GM21825 (cell line): ENCODE measurements at regions not wholly inside any gene's neighbourhood (a gene's known extent, or its start where the extent isn't known, plus 50 kb on each side); places are given as distances from the start of the nearest gene placed in this dataset.
"Not testable (repeated sequence)": the region's sequence is repeated elsewhere in the genome, so short reads cannot be mapped to it uniquely, and the experiment has no call there.

ENCODE experiments used
- ATAC-seq: cut with Tn5 transposase; IDR thresholded peaks from one replicate; pipeline ENCODE4 v1.9.1; 2021; ENCODE audit warnings: mild to moderate bottlenecking, moderate library complexity; ENCODE audit not compliant: unreplicated experiment

DNA sequence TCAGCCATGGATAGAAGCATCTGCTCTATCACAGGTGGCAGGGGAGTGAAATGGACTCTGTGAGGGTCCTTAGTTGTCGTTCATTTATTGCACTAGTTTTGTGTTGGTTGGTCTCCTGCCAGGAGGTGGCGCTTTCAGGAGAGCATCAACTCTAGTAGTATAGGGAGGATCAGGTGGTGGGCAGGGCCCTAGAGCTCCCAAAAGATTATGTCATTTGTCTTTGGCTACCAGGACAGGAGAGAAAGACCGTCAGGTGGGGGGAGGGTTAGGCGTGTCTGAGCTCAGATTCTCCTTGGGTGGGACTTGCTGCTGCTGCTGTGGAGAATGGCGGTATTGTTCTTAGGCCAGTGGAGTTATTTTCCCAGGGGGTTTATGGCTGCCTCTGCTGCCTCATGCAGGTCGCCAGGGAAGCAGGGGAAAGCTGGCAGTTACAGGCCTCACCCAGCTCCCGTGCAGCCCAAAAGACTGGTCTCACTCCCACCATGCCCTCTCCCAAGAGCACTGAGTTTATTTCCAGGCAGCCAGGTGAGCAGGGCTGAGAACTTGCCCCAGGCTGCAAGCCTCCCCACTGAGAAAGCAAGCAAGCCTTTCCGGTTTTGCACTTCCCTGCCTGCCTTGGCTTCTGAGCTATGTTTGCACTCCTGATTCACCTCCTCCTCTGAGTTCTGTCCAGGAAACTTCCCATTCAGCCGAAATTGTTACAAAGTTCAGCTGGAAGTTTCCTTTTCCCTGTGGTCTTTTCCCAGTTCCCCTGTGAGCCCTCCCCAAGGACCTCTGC lies 317.3 kb downstream of the TAF11L14 start:
- ATAC-seq, result no peak

DNA sequence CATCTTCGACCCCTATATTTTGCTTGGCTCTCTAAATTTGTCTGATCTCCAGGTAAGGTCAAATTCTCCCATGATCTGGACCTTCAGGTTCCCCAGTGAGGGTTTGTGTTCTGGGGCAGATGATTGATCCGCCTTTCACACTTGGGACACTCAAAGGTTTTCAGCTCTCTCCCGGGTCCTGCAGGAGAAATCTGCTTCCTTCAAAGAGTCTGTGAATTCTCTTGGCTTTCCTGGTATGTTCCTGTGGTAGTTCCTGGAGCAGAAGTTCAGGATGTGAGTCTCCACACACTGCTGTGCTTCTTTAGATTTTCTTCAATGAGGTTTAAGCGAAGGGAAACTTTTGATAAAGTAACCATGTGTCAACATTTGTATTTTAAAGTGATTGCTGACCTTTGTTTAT lies 318.0 kb downstream of the TAF11L14 start:
- ATAC-seq, result no peak

DNA sequence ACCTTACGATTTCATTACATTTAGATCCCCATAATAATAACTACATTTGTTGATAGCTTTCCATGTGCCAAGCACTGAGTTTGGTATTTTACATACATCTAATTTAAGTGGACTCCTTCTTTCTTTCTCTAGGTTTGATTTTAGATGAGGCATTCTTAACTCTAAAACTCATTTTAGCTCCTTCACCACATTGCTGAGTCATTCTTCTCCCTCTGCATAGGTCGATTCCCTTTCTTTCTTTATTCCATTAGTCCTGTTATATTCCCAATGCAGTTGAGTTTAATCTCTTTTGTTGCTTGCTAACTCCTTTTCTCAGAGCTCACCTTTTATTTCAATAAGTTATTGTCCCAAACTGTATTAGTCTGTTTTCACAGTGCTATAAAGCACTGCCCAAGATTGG lies 329.8 kb downstream of the TAF11L14 start:
- no peak for ATAC-seq

DNA sequence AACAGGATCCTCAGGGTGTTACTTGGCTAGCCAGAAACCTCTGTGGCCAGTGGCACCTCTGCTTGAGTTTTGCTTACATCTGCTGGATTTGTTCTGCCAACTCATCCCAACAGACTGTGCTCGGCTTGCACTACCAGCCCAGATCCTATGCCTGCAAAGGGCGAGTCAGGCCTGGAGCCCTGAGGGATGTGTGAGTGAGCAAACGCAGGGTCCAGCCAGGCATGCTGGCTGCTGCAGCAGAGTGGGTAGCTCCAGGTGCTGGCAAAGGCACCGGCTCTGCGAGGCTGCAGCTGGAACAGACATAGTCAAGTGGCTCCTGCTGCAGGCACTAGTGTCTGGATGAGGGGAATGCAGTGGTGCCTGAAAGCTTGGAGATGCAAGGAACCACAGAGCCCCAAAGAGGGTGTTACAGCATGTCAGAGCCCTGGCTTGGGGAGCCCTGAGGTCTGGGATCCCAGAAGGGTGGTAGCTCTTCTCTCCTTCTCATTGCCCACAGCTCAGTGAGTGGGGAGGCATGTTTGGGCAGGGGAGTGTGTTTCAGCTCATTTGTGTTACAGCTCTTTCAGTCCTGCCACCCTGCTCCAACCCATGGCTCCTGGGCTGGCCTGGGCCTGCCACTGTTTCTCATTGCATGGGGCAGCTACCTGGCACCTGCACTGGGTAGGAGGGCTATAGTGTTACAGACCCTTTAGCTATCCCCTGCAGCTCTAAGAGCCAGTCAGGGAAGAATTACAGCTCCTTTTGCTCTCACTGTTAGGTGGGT lies 332.6 kb downstream of the TAF11L14 start:
- no peak for ATAC-seq

DNA sequence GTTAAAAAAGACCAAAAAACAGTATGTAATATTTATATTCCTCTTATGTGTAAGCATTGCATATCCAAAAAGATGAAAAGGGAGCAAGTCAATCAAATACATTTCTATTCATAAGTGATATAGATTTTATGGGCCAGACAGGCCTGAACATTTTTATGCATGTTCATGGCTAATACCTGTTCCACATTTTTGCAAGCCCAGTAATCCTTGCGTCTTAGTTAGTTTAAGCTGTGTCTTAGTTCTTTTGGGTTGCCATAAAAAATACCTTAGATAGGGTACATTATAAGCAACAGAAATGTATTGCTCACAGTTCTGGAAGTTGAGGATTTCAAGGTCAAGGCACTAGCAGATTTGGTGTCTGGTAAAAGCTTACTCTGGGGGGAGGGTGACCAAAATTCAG lies 342.1 kb downstream of the TAF11L14 start:
- ATAC-seq, result no peak

DNA sequence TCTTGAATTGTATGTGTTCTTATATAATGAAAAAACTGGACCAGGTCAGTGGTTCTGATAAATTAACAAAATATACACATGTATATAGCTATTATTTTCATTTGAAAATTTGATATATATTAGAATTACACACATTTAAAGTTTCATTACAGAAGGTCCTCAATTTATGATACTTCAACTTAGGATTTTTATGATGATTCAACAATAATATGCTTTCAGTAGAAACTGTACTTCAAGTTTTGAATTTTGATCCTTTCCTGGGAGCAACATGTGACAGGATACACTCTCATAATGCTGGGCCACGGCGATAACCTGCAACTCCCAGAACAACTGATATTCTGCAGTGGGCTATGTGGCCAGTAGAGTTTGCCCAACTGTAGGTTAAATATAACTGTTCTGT lies 344.7 kb downstream of the TAF11L14 start:
- ATAC-seq, result no peak

DNA sequence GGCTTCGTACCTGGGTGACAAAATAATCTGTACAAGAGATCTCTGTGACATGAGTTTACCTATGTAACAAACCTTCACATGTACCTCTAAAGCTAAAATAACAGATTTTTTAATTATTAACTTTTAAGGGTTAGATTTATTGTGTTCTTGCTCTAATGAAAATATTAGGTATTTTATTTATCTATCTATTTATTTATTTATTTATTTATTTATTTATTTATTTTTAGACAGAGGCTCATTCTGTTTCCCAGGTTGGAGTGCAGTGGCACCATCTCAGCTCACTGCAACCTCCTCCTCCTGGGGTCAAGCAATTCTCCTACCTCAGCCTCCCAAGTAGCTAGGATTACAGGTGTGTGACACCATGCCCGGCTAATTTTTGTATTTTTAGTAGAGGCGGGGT lies 348.4 kb downstream of the TAF11L14 start:
- not testable (repeated sequence) for ATAC-seq

DNA sequence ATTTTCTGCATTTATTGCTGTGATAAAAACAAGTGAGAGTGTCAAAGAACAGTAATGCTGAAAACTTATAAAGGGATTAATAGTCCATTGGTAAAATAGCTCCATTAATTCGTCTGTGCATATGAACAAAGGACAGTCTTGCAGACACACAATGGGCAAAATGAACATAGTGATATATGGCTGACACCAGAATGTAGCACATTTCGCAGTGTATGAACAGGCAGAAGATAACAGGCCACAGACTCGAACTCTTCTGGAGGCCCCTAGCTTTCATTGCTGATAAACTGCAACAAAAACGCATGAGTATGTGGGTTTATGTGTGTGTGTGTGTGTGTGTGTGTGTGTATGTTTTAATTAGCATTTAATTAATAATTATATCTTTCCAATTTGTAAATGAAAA lies 354.8 kb downstream of the TAF11L14 start:
- no peak for ATAC-seq

DNA sequence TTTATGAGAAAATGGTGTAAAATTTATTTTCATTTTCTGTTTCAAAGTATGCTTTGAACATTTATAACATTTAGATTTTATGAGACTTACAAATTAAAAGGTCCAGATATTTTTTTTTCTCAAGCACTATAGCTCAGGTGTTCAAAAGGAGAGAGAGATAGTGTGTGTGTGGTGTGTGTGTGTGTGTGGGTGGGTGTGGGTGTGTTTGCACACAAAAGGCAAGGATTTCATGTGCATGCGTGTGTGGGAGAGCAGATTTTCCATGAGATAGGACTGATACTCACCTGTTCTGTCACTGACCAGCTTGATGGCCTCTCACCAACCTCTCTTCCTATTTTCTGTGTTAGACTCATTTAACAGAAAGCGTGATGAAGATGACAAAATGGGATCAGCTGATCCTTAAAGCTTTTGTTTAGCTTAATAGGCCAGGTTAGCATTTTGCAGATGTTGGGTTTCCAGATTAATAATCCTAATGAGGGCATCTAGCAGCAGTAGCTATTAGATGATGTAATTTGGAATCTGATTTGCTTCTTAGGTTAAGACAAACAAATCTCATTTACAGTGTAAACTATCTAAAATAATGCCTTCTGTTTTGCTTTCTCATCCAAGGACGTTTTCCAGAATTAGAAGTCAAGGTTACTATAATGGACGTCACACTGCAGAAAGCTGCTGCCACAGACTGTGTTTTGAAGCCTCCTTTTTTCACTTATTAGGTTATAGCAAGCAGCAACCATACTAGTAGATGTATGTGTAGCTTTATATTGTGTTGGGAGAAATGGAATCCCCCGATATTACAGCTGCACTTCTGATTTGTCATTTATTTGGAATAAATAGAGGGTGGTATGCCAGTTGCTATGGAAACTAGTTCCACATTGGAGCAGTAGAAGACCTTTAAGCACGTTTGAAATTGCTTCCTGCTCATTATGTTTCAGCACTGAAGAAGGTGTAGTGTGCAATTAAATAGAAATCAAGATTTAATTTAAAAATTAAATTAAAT lies 355.6 kb downstream of the TAF11L14 start:
- ATAC-seq, result no peak

DNA sequence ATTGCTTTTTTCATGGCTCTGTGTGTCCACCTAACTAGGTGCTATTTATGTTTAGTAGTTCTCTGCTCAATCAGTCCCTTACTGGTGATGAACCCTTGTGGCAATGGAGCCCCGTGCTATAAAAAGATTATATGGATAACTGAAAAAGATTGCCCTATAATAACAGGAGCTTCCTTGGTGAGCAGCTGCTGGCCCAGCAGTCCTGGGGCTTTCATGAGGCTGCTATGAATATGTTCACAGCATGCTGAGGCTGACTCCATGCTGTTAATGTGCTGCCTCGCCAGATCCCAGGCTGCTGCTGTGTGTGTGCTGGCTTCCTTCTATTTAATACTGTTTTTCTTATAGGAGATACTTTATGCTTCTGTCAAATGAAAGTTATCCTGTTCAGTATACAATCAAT lies 357.5 kb downstream of the TAF11L14 start:
- no peak for ATAC-seq

DNA sequence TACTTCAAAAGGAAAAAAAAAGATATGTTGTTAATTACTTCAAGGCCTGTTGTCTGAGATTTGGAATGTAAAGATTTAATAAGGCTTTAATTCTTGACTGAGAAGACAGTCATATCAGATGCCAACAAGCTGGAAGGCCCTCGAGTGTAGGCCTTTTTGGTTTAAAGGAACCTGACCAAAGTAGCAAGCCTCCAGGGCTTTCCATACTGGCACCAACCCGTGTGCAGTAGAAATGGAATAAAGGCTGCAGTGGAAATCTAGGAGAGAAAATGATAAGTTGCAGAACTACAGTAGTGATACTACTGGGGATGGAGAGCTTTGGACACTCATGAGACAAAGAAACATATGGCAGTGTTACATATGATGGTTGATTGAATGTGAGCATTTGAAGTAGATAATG lies 358.0 kb downstream of the TAF11L14 start:
- ATAC-seq, result no peak

DNA sequence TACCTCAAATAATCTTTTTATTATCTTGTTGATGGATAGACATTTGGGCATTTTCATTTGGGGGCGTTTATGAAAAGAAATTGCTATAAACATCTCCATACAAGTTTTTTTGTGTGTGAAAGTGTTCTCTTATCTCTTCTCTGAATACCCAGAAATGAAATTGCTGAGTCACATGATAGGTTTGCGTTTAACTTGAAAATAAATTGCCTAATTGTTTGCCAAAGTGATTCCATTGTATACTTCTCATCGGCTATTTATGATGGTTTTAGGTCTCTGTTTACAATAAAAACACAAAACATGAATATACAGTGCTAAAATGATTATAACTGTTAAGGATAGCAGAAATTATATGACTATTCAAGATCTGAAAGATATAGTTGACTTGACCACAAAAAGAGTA lies 361.7 kb downstream of the TAF11L14 start:
- no peak for ATAC-seq

DNA sequence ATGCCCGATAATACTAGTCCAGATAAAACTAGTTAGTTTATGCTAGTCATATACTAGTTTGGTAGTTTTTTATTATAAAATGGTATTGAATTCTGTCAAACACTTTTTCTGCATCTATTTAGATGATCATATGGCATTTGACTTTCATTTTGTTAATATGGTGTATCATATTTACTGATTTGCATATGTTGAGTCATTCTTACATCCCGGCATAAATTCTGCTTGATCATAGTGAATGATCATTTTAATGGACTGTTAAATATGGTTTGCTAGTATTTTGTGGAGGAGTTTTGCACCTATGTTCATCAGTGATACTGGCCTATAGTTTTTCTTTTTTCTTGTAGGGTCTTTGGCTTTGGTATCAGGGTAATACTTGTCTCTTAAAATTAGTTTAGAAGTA lies 365.6 kb downstream of the TAF11L14 start:
- no peak for ATAC-seq

DNA sequence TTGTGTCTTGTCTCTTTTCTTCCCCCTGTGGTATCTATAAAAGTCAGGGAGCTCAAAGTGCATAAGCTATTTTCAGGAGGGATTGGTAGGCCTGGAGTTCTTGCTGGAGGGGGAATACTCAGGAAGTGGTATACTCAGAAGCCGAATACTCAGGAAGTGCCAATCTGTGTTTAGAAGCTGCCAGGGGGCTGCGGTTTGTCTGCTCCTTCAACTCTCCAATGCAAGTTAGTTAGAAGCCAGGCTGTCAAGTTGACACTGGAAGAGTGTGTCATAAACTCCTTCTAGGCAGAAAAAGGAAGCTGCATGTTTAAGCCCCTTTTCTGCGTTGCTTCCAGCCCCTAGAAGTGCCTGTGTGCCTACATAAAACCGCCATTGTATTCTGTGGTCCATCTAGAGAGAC lies 366.5 kb downstream of the TAF11L14 start:
- ATAC-seq, result no peak

DNA sequence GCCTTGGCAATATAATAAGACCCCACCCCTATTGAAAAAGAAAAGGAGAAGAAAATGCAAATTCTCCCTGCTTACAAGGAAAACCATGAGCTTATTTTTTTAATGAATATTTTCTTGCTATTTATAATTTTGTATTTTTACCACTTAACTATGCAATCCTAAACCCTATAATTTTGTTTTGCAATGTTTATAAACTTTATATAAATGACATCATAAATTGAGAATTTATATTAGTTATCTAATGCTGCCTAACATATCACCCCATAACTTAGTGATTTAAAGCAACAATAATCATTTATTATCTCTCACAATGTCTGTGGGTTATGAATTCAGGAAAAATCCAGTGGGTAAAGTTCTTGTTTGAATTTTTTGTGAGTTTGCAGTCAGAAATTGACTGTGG lies 369.1 kb downstream of the TAF11L14 start:
- no peak for ATAC-seq

DNA sequence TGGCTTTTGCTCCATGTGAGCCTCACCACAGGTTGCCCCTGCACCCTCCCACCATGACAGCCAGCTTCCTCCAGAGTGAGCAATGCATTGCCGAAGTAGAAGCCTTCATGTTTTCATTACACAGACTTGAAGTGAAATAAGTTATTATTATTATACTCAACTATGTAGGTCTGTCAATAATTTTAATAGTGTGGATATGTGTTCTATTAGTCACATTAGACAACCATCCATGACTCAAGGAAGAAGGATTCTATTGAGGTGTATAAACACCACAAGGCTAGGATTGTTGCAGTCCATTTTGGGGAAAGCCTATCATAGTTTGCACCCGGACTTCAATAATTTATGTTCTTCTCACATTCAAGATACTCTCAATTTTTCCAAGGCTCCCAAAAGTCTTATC lies 369.5 kb downstream of the TAF11L14 start:
- ATAC-seq, result no peak

DNA sequence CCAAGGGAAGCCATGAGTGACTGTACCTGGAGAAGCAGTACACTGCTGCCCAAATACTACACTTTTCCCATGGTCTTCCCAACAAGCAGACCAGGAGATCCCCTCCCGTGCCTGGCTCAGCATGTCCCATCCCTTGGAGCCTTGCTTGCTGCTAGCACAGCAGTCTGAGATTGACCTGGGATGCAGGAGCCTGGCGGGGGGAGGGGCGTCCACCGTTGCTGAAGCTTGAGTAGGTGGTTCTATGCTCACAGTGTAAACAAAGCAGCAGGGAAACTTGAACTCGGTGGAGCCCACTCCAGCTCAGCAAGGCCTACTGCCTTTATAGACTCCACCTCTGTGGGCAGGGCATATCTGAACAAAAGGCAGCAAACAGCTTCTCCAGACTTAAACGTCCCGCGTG lies 372.0 kb downstream of the TAF11L14 start:
- ATAC-seq, result not testable (repeated sequence)

DNA sequence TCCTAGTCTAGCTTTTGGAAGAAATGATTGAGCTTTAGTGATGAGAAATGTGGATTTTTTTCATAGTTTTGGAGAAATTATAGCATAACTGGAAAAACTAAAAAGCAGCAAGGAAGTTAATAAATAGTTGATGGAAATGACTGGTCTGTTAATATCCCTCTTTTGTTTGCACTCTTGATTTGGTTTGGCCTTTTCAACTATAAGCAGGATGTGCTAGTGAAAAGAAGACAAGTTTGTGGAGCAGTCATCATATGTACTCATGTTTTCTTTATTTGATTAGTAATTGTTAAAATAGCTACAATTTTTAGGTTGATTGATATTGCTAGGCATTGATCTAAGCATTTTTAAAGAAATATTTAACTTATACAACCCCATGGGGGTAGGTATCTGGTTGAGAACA lies 374.7 kb downstream of the TAF11L14 start:
- no peak for ATAC-seq

DNA sequence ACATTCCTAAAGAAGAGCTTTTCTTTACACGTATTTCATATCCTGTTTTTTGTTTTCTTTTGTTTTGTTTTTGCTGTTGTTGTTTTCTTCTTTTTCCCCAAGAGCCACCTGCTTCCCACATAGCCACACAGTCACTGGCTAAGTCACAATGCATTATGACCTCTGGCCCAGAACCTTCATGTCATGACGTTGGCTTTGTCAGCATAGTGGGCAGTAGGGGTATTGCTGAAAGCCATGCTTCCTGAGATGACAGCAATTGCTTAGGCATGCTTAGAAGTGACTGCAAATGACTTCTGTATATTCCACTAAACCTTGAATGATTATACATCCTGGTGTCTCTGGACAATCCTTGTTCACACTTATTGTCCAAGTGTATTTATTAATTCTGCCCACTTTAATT lies 375.8 kb downstream of the TAF11L14 start:
- ATAC-seq, result no peak

DNA sequence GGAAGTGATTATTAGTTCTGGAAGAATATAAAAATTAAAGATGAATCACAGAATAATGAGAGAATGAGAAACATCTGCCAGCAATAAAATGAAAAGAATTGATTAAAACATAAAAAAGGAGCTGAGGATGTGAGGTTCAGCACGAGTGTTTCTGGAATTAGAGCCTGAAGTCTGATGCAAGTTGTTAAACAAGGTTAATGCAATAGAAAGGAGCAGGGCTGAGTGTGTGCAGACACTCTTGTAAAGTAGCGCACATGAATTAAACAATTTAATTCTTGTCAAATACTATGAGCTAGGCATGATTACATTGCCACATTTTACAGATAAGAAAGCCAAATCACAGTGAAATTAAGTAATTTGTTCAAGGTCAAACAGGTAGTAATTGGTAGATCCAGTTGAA lies 384.2 kb downstream of the TAF11L14 start:
- ATAC-seq, result no peak

DNA sequence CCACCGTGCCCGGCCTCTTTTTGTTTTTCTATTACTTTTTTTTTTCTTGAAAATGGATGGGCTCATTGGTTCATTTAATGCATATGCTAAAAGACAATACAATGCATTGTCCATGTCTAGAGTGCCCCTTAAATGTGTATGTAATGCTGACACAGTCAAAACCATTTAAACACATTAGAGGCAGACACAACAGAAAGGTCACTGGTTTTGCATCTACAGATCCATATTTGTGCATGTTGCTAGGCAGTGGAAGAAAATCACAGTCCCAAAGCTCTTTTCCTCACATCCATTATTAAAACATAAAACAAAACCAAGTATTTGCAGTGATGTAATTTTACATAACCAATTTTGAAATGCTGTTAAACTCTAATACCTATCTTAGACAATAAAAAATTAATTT lies 389.0 kb downstream of the TAF11L14 start:
- no peak for ATAC-seq
